ENCODE measurements at regions not wholly inside any gene's neighbourhood (a gene's known extent, or its start where the extent isn't known, plus 50 kb on each side); places are given as distances from the start of the nearest gene placed in this dataset.

DNA sequence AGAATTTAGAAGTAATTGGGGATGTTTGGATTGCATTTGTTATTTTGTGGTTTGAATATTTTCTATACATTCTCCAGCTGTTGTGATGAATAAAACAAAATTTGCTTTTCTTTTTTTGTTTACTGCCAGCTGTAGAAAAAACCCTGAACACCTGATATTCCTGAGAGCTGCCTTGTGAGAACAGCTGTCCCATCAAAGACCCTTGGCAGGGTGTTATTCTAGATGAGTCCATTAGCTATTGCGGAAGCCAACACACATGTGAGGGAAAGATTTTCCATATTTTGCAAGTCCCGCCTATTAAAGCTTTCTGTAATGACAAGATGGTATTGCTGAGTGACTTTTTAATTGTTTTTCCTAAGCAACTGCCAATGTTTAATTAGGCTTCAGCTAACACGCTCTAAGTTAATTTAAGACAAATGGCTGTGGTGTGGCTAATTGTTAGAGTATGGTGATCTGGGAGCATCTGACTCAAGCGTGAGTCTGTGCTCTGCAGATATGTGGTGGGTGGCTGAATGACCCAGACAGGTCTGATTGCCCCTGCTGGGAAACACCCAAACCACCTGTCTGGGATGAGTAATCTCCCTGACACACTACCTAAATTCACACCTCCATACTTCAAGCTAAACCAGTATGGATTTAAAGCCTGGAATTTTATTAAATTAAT lies 86.5 kb upstream of the PRLR start:
- TF ChIP-seq GATA2 (IDR thresholded peaks at IDR 0.05; ENCODE audit: low read depth, low read length) (no peak), GATA3 (IDR thresholded peaks at IDR 0.05; ENCODE audit: low read depth, low read length) (no peak)

All from SH-SY5Y (cell line).